Panc1 (cell line): ENCODE measurements at regions not wholly inside any gene's neighbourhood (a gene's known extent, or its start where the extent isn't known, plus 50 kb on each side); places are given as distances from the start of the nearest gene placed in this dataset.

Source experiments
- ATAC-seq: fragments of 200-7000 bp; cut with Tn5 transposase; 2 replicates; pipeline ENCODE4 v1.9.1; 2020; ENCODE audit warnings: mild to moderate bottlenecking, moderate library complexity
- BruUV-seq: library from RNA; stranded (reverse); fragments of 400-500 nt; replicated peaks from 2 replicates; lab custom pipeline; 2021; lab: Mats Ljungman, UMichigan
- CTCF ChIA-PET: fragments of 300-600 bp; sonication (Branson Sonifier 250); formaldehyde crosslinking; loops from one replicate; lab custom pipeline; 2022; ENCODE audit warnings: antibody characterized with exemption; lab: Charles Lee
- POLR2A ChIA-PET: fragments of 300-600 bp; sonication (Branson Sonifier 250); formaldehyde crosslinking; loops from one replicate; lab custom pipeline; 2022; ENCODE audit warnings: antibody characterized with exemption; lab: Charles Lee
- DNase-seq: peaks from one replicate; pipeline ENCODE4 v3.0.0-alpha.2; 2010; ENCODE audit warnings: low read depth, low spot score
- H3K27ac ChIP-seq: 2 replicates; pipeline ENCODE4 v1.5.1; 2011; ENCODE audit warnings: mild to moderate bottlenecking, low read length, inconsistent platforms
- H3K27me3 ChIP-seq: fragments of 200-500 bp; sonication (Bioruptor generic); 2 replicates; pipeline ENCODE4 v1.6.0; 2014; ENCODE audit warnings: low read length, inconsistent platforms; ENCODE audit not compliant: control insufficient read depth, insufficient read depth
- H3K36me3 ChIP-seq: fragments of 200-500 bp; sonication (Bioruptor generic); 2 replicates; pipeline ENCODE4 v1.5.1; 2014; ENCODE audit warnings: inconsistent platforms, mild to moderate bottlenecking, low read length, moderate library complexity; ENCODE audit not compliant: control insufficient read depth, insufficient read depth
- H3K4me1 ChIP-seq: 2 replicates; pipeline ENCODE4 v1.5.1; 2011; ENCODE audit warnings: inconsistent platforms, mild to moderate bottlenecking, low read length, moderate library complexity; ENCODE audit not compliant: control insufficient read depth, insufficient read depth
- H3K4me3 ChIP-seq, 2 experiments: 2 replicates each; pipeline ENCODE4 v1.5.1; 2011 to 2012; ENCODE audit warnings: low read depth in 2 of 2, low read length in 2 of 2, mild to moderate bottlenecking in 2 of 2, inconsistent platforms in 1 of 2, moderate library complexity in 1 of 2
- H3K9me3 ChIP-seq: fragments of 200-500 bp; sonication (Bioruptor generic); 2 replicates; pipeline ENCODE4 v1.5.1; 2014; ENCODE audit warnings: low read depth, mild to moderate bottlenecking, inconsistent platforms, low read length, moderate library complexity; ENCODE audit not compliant: control insufficient read depth, insufficient read depth
- CTCF ChIP-seq: fragments of 450-650 bp; IDR thresholded peaks from 2 replicates; pipeline ENCODE4 v1.5.1; 2017; ENCODE audit warnings: mild to moderate bottlenecking
- POLR2AphosphoS5 ChIP-seq: IDR thresholded peaks from 2 replicates; pipeline ENCODE4 v1.6.1; 2012; ENCODE audit warnings: mild to moderate bottlenecking, low read depth, low read length, moderate library complexity
- SIN3A ChIP-seq: IDR thresholded peaks from 2 replicates; pipeline ENCODE4 v1.6.1; 2012; ENCODE audit warnings: low read depth, mild to moderate bottlenecking, low read length, moderate library complexity, borderline replicate concordance; ENCODE audit not compliant: insufficient read depth
- TCF7L2 ChIP-seq: IDR thresholded peaks from 2 replicates; pipeline ENCODE4 v1.6.1; 2011; ENCODE audit warnings: mild to moderate bottlenecking, low read depth, low read length, inconsistent platforms
- in situ Hi-C: cut with HindIII; loops from 2 replicates; pipeline ENCODE4 v1.10.0; 2016; ENCODE audit warnings: low sequenced_read_pairs, low pct_unique_long_range_greater_than_20kb
- intact Hi-C: fragments of 100-400 bp; cut with micrococcal nuclease; formaldehyde crosslinking; loops from one replicate; pipeline ENCODE4 v1.10.0; 2022; ENCODE audit not compliant: unreplicated experiment
- TF ChIP-seq, protein P1 (sequence below), 2 experiments: IDR thresholded peaks; 2 replicates each; pipeline ENCODE4 v1.6.1; 2011 to 2012; ENCODE audit warnings: low read depth in 2 of 2, control low read depth in 1 of 2, low read length in 1 of 2, mild to moderate bottlenecking in 1 of 2, moderate library complexity in 1 of 2; ENCODE audit not compliant: insufficient read depth in 1 of 2

DNA sequence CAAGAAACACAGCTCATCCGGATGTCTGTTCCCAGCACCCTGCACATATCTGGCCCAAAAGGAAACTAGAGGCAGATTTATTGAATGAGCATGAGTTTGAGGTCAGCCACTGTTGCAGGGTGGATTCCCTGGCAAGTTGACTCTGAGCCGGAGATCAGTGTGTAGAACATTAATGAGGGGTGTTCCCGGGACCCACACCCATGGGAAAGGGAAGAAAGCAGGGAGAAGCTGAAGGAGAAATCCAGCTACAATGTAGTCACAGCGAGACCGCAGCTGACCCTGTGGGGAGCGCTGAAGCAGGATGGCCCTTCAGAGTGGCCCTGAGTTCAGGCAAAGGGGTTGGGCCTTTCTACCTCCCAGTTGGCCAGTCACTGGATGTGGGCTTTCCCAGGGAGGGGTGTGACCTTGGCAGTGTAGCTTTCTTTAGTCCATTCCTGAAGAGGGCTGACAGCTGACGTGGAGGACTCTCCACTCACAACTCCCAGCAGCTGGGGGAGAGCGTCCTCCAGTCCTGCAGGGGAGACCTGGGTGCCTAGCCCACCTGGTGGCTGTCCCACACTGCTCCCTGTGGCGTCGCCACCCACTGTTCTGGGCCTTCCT lies 324.2 kb upstream of the ZMIZ1 start:
- POLR2A ChIA-PET: no interaction called here
- intact Hi-C loops: no loop called here
- CTCF ChIA-PET: no interaction called here
- H3K9me3 ChIP-seq: no peaks in the 10 kb centered on the region
- BruUV-seq: no TSS peak
- H3K36me3 ChIP-seq: no peaks in the 10 kb centered on the region
- H3K27ac ChIP-seq: no peak overlapping the region
- TF ChIP-seq, protein P1, sequence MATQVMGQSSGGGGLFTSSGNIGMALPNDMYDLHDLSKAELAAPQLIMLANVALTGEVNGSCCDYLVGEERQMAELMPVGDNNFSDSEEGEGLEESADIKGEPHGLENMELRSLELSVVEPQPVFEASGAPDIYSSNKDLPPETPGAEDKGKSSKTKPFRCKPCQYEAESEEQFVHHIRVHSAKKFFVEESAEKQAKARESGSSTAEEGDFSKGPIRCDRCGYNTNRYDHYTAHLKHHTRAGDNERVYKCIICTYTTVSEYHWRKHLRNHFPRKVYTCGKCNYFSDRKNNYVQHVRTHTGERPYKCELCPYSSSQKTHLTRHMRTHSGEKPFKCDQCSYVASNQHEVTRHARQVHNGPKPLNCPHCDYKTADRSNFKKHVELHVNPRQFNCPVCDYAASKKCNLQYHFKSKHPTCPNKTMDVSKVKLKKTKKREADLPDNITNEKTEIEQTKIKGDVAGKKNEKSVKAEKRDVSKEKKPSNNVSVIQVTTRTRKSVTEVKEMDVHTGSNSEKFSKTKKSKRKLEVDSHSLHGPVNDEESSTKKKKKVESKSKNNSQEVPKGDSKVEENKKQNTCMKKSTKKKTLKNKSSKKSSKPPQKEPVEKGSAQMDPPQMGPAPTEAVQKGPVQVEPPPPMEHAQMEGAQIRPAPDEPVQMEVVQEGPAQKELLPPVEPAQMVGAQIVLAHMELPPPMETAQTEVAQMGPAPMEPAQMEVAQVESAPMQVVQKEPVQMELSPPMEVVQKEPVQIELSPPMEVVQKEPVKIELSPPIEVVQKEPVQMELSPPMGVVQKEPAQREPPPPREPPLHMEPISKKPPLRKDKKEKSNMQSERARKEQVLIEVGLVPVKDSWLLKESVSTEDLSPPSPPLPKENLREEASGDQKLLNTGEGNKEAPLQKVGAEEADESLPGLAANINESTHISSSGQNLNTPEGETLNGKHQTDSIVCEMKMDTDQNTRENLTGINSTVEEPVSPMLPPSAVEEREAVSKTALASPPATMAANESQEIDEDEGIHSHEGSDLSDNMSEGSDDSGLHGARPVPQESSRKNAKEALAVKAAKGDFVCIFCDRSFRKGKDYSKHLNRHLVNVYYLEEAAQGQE (IDR thresholded peaks at IDR 0.05; ENCODE audit: insufficient read depth in 1 of 2, low read depth in 2 of 2, low read length in 1 of 2): no peak
- TF ChIP-seq POLR2AphosphoS5 (no peak), TCF7L2 (no peak), SIN3A (no peak), CTCF (no peak)
- peaks cover 3% of the 10 kb centered on the region; the same call in 1 of the 2 replicates for H3K27me3 ChIP-seq
- in situ Hi-C loops: no loop called here
- no peak for DNase-seq
- no peak overlapping the region for H3K4me3 ChIP-seq
- no peak for ATAC-seq
- H3K4me1 ChIP-seq: no peaks in the 10 kb centered on the region

DNA sequence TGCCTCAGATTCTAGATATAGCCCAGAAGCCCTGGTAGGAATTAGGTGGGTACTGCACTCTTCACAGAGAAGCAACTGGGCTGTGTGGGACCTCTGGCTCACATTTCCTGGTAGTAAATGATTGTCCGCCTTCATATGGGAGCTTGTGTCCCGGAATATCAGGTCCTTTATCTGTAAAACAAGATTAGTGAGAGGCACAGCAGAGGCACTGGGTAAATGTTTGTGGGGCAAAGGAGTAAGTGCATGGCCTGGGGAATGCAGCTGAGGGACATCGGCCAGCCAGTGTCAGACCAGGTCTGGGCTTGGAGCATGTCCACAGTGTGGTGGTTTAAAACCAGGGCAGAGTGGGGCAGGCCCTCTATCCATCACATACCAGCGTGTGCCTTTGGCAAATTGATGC lies 323.3 kb upstream of the ZMIZ1 start:
- ChIA-PET POLR2A (no interaction called here), CTCF (no interaction called here)
- no TSS peak for BruUV-seq
- H3K4me3 ChIP-seq: no peak overlapping the region
- in situ Hi-C loops: no loop called here
- no peak overlapping the region for H3K27ac ChIP-seq
- H3K27me3 ChIP-seq: peaks cover 3% of the 10 kb centered on the region; the same call in 1 of the 2 replicates
- ATAC-seq (no peak), DNase-seq (no peak)
- TF ChIP-seq, protein P1 (IDR thresholded peaks at IDR 0.05; ENCODE audit: insufficient read depth in 1 of 2, low read depth in 2 of 2, low read length in 1 of 2): no peak
- TF ChIP-seq CTCF: no peak
- TF ChIP-seq SIN3A: no peak
- TF ChIP-seq POLR2AphosphoS5: no peak
- no peak for TF ChIP-seq TCF7L2
- H3K4me1 ChIP-seq: no peaks in the 10 kb centered on the region
- H3K36me3 ChIP-seq: no peaks in the 10 kb centered on the region
- intact Hi-C loops: no loop called here
- no peaks in the 10 kb centered on the region for H3K9me3 ChIP-seq
